ENCODE measurements at regions not wholly inside any gene's neighbourhood (a gene's known extent, or its start where the extent isn't known, plus 50 kb on each side); places are given as distances from the start of the nearest gene placed in this dataset.

GRCh38 chr6:44761046-44761445, 373.5 kb downstream of the CDC5L start:
- Histone ChIP-seq H3K27me3 (ENCODE audit: insufficient read depth, low read length) (no peaks in the 10 kb centered on the region), H3F3A (ENCODE audit: insufficient read depth, low read length) (no peaks in the 10 kb centered on the region), H3K4me3 (ENCODE audit: low read depth, low read length, poor library complexity, severe bottlenecking) (no peak overlapping the region), H3K9me3 (ENCODE audit: low read length) (no peaks in the 10 kb centered on the region), H3K36me3 (ENCODE audit: insufficient read depth, low read length) (no peaks in the 10 kb centered on the region), H4K20me1 (ENCODE audit: insufficient read depth, low read length) (no peaks in the 10 kb centered on the region), H3K27ac (ENCODE audit: low read depth, low read length, poor library complexity, severe bottlenecking) (no peak overlapping the region), H3K9me2 (ENCODE audit: low read depth, low read length) (no peaks in the 10 kb centered on the region), H3K79me2 (ENCODE audit: insufficient read depth, low read length) (no peaks in the 10 kb centered on the region), H3K9ac (ENCODE audit: low read length) (no peak overlapping the region), H2AFZ (ENCODE audit: low read length) (no peak overlapping the region), H3K4me2 (ENCODE audit: low read length) (no peak overlapping the region), H3K4me1 (ENCODE audit: insufficient read depth, low read length, severe bottlenecking) (no peaks in the 10 kb centered on the region)
- TF ChIP-seq EZH2 (IDR thresholded peaks at IDR 0.05; ENCODE audit: borderline replicate concordance, low read length): no peak
- TF ChIP-seq CTCF (IDR thresholded peaks at IDR 0.05; ENCODE audit: low read length): no peak

DNA sequence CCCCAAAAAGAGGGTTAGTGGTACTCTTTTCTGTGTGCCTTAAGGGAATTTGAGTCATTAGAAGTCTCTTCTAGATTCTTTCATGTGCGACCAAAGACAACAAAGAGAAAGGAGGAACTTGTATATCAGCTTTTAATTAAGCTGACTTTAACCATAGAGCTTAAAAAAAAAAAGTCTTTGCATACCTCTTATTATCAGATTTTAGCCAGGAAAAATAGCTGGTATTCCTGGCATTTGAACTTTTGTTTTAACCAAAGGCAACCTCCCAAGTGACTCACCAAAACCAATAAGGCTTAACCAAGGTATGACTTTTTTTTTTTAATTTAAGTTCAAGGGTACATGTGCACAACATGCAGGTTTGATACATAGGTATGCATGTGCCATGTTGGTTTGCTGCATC, 375.0 kb downstream of the CDC5L start:
- Histone ChIP-seq H3K36me3 (ENCODE audit: insufficient read depth, low read length) (no peaks in the 10 kb centered on the region), H3F3A (ENCODE audit: insufficient read depth, low read length) (no peaks in the 10 kb centered on the region), H2AFZ (ENCODE audit: low read length) (no peak overlapping the region), H3K4me1 (ENCODE audit: insufficient read depth, low read length, severe bottlenecking) (no peaks in the 10 kb centered on the region), H3K9me3 (ENCODE audit: low read length) (no peaks in the 10 kb centered on the region), H3K4me3 (ENCODE audit: low read depth, low read length, poor library complexity, severe bottlenecking) (no peak overlapping the region), H3K27me3 (ENCODE audit: insufficient read depth, low read length) (no peaks in the 10 kb centered on the region), H3K9ac (ENCODE audit: low read length) (no peak overlapping the region), H3K27ac (ENCODE audit: low read depth, low read length, poor library complexity, severe bottlenecking) (no peak overlapping the region), H3K79me2 (ENCODE audit: insufficient read depth, low read length) (no peaks in the 10 kb centered on the region), H4K20me1 (ENCODE audit: insufficient read depth, low read length) (no peaks in the 10 kb centered on the region), H3K4me2 (ENCODE audit: low read length) (no peak overlapping the region), H3K9me2 (ENCODE audit: low read depth, low read length) (no peaks in the 10 kb centered on the region)
- no peak for TF ChIP-seq EZH2 (IDR thresholded peaks at IDR 0.05; ENCODE audit: borderline replicate concordance, low read length)
- TF ChIP-seq CTCF (IDR thresholded peaks at IDR 0.05; ENCODE audit: low read length): no peak

DNA sequence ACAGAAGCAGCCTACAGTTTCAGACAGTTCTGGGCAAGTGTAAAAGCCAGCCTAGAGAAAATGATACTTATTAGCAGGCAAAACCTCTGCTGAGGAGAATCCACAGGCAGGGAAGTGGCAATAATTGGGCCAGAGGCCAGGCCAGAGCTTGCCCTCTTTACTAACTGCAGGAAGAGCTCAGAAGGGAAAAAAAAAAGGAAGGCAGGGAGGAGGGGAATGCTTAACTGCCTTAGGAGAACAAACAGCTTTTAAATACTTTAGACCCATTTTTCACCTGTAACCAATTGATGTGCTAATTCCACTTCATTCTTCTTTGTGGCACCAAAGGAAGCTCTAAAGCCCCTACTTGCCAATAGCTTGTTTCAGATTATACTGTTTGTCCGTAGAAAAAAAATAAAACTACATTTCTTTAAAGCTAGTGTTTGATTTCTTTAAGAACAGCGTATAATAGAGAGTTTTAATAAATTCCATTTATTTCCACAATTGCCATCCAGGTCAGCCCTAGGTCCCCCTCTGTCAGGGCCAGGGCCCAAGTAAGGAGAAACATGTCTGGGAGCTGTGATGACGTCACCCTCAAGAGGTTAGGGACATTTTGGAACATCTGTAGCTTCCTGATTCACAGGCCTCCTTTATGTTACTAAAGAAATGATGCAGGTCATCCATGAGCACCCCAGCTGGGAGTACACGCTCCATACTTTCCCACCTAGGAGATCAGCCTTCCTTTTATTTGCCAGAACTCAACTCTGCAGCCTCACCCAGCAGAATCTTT, 384.3 kb downstream of the CDC5L start:
- no peaks in the 10 kb centered on the region for H4K20me1 ChIP-seq (ENCODE audit: insufficient read depth, low read length)
- H3K27me3 ChIP-seq (ENCODE audit: insufficient read depth, low read length): no peaks in the 10 kb centered on the region
- no peaks in the 10 kb centered on the region for H3K9me3 ChIP-seq (ENCODE audit: low read length)
- H3K79me2 ChIP-seq (ENCODE audit: insufficient read depth, low read length): no peaks in the 10 kb centered on the region
- no peak overlapping the region for H3K4me2 ChIP-seq (ENCODE audit: low read length)
- TF ChIP-seq EZH2 (IDR thresholded peaks at IDR 0.05; ENCODE audit: borderline replicate concordance, low read length) (no peak), CTCF (IDR thresholded peaks at IDR 0.05; ENCODE audit: low read length) (no peak)
- no peak overlapping the region for H3K27ac ChIP-seq (ENCODE audit: low read depth, low read length, poor library complexity, severe bottlenecking)
- H3K9me2 ChIP-seq (ENCODE audit: low read depth, low read length): no peaks in the 10 kb centered on the region
- H3K36me3 ChIP-seq (ENCODE audit: insufficient read depth, low read length): no peaks in the 10 kb centered on the region
- no peak overlapping the region for H3K4me3 ChIP-seq (ENCODE audit: low read depth, low read length, poor library complexity, severe bottlenecking)
- no peaks in the 10 kb centered on the region for H3K4me1 ChIP-seq (ENCODE audit: insufficient read depth, low read length, severe bottlenecking)
- H3F3A ChIP-seq (ENCODE audit: insufficient read depth, low read length): no peaks in the 10 kb centered on the region
- no peak overlapping the region for H2AFZ ChIP-seq (ENCODE audit: low read length)
- no peak overlapping the region for H3K9ac ChIP-seq (ENCODE audit: low read length)

Measured in OCI-LY1 (cell line).